DND-41 (cell line): ENCODE measurements at regions not wholly inside any gene's neighbourhood (a gene's known extent, or its start where the extent isn't known, plus 50 kb on each side); places are given as distances from the start of the nearest gene placed in this dataset.

Source experiments
- CTCF ChIP-seq: IDR thresholded peaks from 2 replicates; pipeline ENCODE4 v1.5.1; 2012; ENCODE audit warnings: borderline replicate concordance, low read length, moderate library complexity, mild to moderate bottlenecking; ENCODE audit not compliant: poor library complexity, severe bottlenecking; ENCODE audit errors: extremely low read depth
- EZH2 ChIP-seq: IDR thresholded peaks from 3 replicates; pipeline ENCODE4 v1.6.1; 2012; ENCODE audit warnings: borderline replicate concordance, low read depth, mild to moderate bottlenecking, moderate library complexity, low read length, inconsistent platforms; ENCODE audit not compliant: severe bottlenecking

- TF ChIP-seq CTCF (no peak), EZH2 (no peak)
Measured at GRCh38 chrX:137654481-137654880, 88.6 kb downstream of the ZIC3 start.
